GM12865 (cell line): ENCODE measurements at regions not wholly inside any gene's neighbourhood (a gene's known extent, or its start where the extent isn't known, plus 50 kb on each side); places are given as distances from the start of the nearest gene placed in this dataset.
A peak's percentile ranks its signal among the peaks of the same experiment; 100 is the strongest.

ENCODE experiments used
- DNase-seq: peaks from one replicate; pipeline ENCODE4 v3.0.0; 2010; ENCODE audit warnings: low read depth
- H3K4me3 ChIP-seq: 2 replicates; pipeline ENCODE4 v1.5.1; 2011; ENCODE audit warnings: mild to moderate bottlenecking, low read depth, low read length, control low read depth
- CTCF ChIP-seq: IDR thresholded peaks from 2 replicates; pipeline ENCODE4 v1.5.1; 2011; ENCODE audit warnings: low read length, control low read depth, low read depth, inconsistent platforms; ENCODE audit not compliant: insufficient read depth; ENCODE audit errors: missing control alignments

DNA sequence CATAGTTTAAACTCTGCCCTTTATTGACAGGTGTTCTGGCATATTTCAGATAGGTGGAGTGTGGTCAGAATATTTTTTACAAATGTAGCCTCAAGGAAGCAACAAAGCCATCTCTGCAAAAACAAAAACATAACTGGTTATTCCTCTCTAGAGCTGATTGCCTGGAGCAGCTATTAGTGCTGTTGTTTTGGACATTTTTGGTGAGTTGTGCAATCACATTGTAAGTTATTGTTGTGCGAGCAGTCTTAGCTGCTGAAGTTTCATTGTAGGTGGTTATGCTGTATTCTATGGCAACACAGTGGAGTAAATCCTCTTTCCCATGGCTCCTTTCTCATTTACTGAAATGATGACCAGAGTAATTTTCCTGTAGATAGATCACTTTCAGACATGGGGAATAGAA is 1413.0 kb downstream of the PCDH7 start:
- no peak for TF ChIP-seq CTCF
- no peak for DNase-seq

DNA sequence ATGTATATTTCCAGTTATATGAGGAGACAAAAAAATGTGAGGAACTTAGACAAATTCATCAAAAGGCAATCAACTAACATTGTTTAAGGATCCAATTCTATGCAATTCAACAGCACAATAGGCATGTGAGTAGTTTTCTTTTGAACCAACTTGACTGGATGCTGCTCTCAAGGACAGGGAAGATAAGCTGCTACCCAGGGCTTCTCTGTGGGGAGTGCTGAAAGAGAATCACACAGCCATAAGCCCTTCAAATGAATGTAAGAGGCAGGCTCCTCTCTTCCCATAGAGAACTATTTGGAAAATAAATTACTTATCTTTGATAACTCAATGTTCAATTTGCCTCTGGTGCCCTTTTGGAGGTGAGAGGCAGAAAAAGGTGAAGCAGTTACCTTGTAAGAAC is 1413.6 kb downstream of the PCDH7 start:
- DNase-seq = no peak
- TF ChIP-seq CTCF = no peak
- H3K4me3 ChIP-seq = no peak overlapping the region

More for the DNA sequence above, 1413.0 kb downstream of the PCDH7 start:
- no peak overlapping the region for H3K4me3 ChIP-seq

DNA sequence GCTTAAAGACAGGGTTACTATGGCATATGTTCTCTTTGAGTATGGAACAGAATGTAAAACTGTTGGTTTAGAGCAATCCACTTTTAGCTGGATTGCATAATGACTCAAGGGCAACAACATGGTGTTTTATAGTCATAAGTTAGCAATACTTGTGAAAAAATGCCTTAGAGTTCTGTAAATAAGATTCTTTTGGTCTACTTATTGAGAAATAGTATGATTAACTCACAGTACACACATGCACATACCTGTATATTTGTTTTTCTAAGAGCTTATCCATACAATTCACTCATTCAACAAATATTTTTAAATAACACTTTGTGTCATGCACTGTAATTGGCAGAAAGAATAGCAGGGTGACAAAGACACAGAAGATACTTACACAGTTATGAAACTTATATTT is 1415.5 kb downstream of the PCDH7 start:
- TF ChIP-seq CTCF = no peak
- no peak overlapping the region for H3K4me3 ChIP-seq
- DNase-seq = no peak

GRCh38 chr4:32136081-32136787 is 1416.1 kb downstream of the PCDH7 start:
- no peak for DNase-seq
- TF ChIP-seq CTCF = no peak
- no peak overlapping the region for H3K4me3 ChIP-seq

GRCh38 chr4:32140636-32141035 is 1420.5 kb downstream of the PCDH7 start:
- DNase-seq = peak; percentile 35
- TF ChIP-seq CTCF = no peak
- no peak overlapping the region for H3K4me3 ChIP-seq

- no peak for TF ChIP-seq CTCF
- no peak for DNase-seq
- no peak overlapping the region for H3K4me3 ChIP-seq
Observed at GRCh38 chr4:32142075-32142474, 1421.9 kb downstream of the PCDH7 start.

GRCh38 chr4:32145987-32146386 is 1425.8 kb downstream of the PCDH7 start:
- no peak overlapping the region for H3K4me3 ChIP-seq
- DNase-seq = no peak
- TF ChIP-seq CTCF = no peak
